ENCODE measurements at regions not wholly inside any gene's neighbourhood (a gene's known extent, or its start where the extent isn't known, plus 50 kb on each side); places are given as distances from the start of the nearest gene placed in this dataset.

GRCh38 chr15:37203050-37203449, 102.7 kb upstream of the MEIS2 start:
- Histone ChIP-seq H2AFZ (ENCODE audit: low read depth) (no peak overlapping the region), H3K9ac (no peak overlapping the region), H3K9me3 (no peaks in the 10 kb centered on the region), H4K20me1 (ENCODE audit: insufficient read depth) (no peaks in the 10 kb centered on the region), H3K36me3 (replicated peaks in 1 of 2; ENCODE audit: control insufficient read depth in 1 of 2, insufficient read depth in 2 of 2, low read length in 1 of 2) (no peaks in the 10 kb centered on the region), H3K79me2 (ENCODE audit: insufficient read depth) (no peaks in the 10 kb centered on the region), H3K27me3 (ENCODE audit: insufficient read depth) (no peaks in the 10 kb centered on the region), H3K27ac (ENCODE audit: low read depth in 2 of 2, low read length in 1 of 2) (no peak overlapping the region), H3K4me1 (ENCODE audit: control insufficient read depth in 1 of 2, insufficient read depth in 2 of 2, low read depth in 1 of 2, low read length in 1 of 2) (peaks cover 0 to 7% of the 10 kb centered on the region in 2 experiments; a peak in 2 of 4 replicates), H3F3A (replicated peaks; ENCODE audit: insufficient read depth) (no peaks in the 10 kb centered on the region), H3K4me2 (no peak overlapping the region), H3K4me3 (ENCODE audit: low read depth in 2 of 2, low read length in 1 of 2) (no peak overlapping the region), H3K9me2 (no peaks in the 10 kb centered on the region)
- TF ChIP-seq JUND (IDR thresholded peaks at IDR 0.05) = no peak
- no peak for TF ChIP-seq PBX3 (IDR thresholded peaks at IDR 0.05)
- TF ChIP-seq ZBTB33 (IDR thresholded peaks at IDR 0.05; ENCODE audit: borderline replicate concordance, low read depth) = no peak
- no peak for TF ChIP-seq SMC3 (IDR thresholded peaks at IDR 0.05; ENCODE audit: low read depth, low read length)
- no peak for TF ChIP-seq CHD2 (IDR thresholded peaks at IDR 0.05; ENCODE audit: low read length, partially characterized antibody)
- no peak for TF ChIP-seq CTCF (IDR thresholded peaks at IDR 0.05)
- no peak for TF ChIP-seq MEF2A (IDR thresholded peaks at IDR 0.05; ENCODE audit: borderline replicate concordance, low read depth)
- TF ChIP-seq SIN3A (IDR thresholded peaks at IDR 0.05; ENCODE audit: borderline replicate concordance, low read depth, low read length) = no peak
- no peak for TF ChIP-seq EZH2phosphoT487 (IDR thresholded peaks at IDR 0.05; ENCODE audit: borderline replicate concordance, low read depth)
- no peak for TF ChIP-seq TAF1 (IDR thresholded peaks at IDR 0.05; ENCODE audit: borderline replicate concordance, low read depth, low read length)
- no peak for TF ChIP-seq FOXM1 (IDR thresholded peaks at IDR 0.05; ENCODE audit: low read depth)
- TF ChIP-seq USF2 (IDR thresholded peaks at IDR 0.05; ENCODE audit: borderline replicate concordance, low read depth, low read length) = no peak
- TF ChIP-seq FOXJ3 (CRISPR knock-in tag; IDR thresholded peaks at IDR 0.05) = no peak
- TF ChIP-seq RAD21 (IDR thresholded peaks at IDR 0.05; ENCODE audit: low read length) = no peak
- TF ChIP-seq NRF1 (IDR thresholded peaks at IDR 0.05; ENCODE audit: low read depth, low read length) = no peak
- TF ChIP-seq USF1 (IDR thresholded peaks at IDR 0.05; ENCODE audit: borderline replicate concordance, low read depth) = no peak
- no peak for TF ChIP-seq GATA2 (CRISPR knock-in tag; IDR thresholded peaks at IDR 0.05)
- TF ChIP-seq MAX (IDR thresholded peaks at IDR 0.05; ENCODE audit: low read depth) = no peak
- no peak for TF ChIP-seq EP300 (IDR thresholded peaks at IDR 0.05; ENCODE audit: borderline replicate concordance in 1 of 2, low read depth in 1 of 2, low read length in 1 of 2)
- no peak for TF ChIP-seq RCOR1 (IDR thresholded peaks at IDR 0.05; ENCODE audit: low read length)
- no peak for DNase-seq
- WGBS (ENCODE audit: low lambda C conversion rate) = 80% methylated on average over 2 of the region's 2 CpGs
- ChIA-PET CTCF (interaction anchor here (1.2 to 3.1 kb wide), 2 partner anchors 69 to 678 kb away, joined by 3 to 9 read pairs; no protein-coding TSS in a partner anchor), POLR2A (no interaction called here)

All from SK-N-SH (cell line).